NCI-H2107 treated with DMSO at 0.1 percent for 48 hours (cell line): ENCODE measurements at regions not wholly inside any gene's neighbourhood (a gene's known extent, or its start where the extent isn't known, plus 50 kb on each side); places are given as distances from the start of the nearest gene placed in this dataset.
"Not testable (repeated sequence)": the region's sequence is repeated elsewhere in the genome, so short reads cannot be mapped to it uniquely, and the experiment has no call there.

Experiments used
- DNase-seq: peaks from one replicate; lab custom pipeline; 2025; ENCODE audit not compliant: unreplicated experiment; lab: John Stamatoyannopoulos, UW

DNA sequence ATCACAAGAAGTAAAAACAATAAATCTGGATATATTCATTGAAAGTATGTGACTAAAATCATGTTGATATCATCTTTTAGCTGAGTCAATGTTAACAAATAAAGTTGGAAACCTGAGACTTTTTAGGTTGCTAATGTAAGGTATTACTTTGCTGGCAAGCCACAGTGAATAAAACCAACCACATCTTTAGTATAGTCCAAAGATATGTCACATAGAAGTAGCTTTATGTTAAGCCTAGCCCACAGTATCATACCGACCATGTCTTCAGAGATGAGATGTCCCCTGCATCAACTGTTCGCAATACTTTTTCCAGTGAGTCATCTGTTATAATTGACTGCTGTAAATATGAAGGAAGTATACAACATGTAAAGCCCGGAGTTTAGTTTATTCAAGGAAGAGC, 107.6 kb upstream of the MCHR2 start:
- no peak for DNase-seq

- DNase-seq, result no peak
Observed at GRCh38 chr6:100100776-100101175, 106.8 kb upstream of the MCHR2 start.

DNA sequence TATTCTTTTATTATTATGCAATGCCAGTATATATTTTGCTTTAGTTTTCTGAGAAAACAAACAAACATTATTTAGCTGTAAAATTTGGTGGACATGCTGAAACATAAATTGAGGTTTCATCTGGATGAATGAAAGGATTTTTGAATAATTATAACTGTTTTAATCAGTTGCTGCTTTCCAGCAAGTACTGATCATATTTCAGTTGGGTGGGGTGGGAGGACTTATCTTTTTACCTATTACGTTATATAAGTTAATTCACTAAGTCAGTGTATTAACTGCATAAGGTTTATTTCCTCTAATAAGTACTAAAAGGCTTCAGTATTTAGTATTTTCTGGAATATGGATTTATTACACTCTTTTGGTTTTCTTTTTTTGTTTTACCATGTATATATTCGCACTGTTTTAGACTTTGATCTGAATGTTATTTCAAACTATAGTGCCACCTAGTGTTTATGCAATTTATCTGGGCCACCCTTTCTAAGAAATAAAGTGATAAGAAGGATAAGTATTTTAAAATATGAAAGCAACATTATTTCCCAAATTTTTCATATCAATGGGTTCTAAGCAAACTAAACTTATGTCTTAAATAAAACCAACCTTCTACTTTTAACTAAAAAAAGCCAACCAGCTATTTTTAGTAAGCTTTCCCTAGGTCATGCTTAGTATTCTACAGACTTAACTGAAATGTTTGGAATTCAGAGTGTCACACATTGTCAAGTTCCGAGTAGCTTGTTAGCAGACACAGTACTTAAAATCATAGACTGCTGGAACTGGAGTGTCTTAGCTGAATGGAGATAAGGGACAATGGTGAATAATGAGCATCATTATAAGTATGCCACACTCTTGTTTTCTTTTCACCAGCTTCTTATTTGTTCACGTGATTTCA, 105.4 kb upstream of the MCHR2 start:
- peak; percentile 38 for DNase-seq

- DNase-seq, result no peak
Observed at GRCh38 chr6:100096936-100097335, 102.9 kb upstream of the MCHR2 start.

GRCh38 chr6:100096341-100096740, 102.3 kb upstream of the MCHR2 start:
- DNase-seq, result no peak

GRCh38 chr6:100093405-100093804, 99.4 kb upstream of the MCHR2 start:
- DNase-seq, result no peak

DNA sequence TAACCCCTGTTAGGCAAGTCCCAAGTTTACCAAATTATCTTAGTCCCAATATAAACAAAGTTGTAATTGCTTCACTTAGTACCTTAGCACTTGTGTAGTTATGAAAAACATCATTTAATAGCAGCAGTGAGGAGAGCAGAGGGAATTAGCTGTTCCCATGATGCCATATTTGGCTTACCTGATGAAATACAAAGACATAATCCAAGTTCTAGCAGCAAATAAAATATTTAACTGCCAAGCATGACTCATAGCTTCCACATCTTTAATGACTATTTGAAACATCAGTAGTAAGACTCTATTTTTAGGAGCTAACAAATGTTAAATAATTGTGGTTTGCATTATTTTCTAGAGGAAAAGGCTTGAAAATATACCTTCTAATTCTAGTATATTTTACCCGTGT, 94.0 kb upstream of the MCHR2 start:
- DNase-seq, result no peak

- DNase-seq, result no peak
Observed at GRCh38 chr6:100084991-100085364, 91.0 kb upstream of the MCHR2 start.

DNA sequence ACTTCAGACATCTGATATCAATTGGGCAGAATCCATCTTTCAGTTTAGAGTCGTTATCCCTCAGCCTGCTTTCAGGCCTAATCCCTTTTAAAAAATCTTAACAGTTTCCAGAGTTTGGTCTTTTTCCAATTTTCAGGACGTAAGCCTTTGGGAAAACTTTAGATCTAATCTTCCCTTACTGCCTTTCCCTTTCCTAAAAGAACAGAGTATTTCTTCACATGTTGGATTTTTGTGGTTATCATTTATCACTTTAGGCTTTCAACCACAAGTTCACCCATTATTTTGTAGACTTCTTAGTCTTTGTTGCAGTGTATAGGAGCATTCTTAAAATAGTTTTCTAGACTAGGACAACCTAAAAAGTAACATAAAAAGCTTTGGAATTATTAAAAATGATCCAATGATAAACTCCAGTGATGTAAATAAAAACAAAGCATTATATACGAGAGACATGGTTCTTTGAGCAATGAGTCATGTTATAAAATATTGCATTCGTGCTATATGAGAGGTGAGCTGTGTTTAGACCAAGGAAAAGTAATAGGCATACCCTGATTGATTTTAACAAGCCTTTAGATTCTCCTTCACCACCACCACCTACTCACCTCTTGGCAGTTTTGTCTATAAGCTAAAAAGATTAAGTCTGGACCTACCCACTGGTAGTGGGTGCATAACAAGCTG, 90.4 kb upstream of the MCHR2 start:
- DNase-seq, result no peak

DNA sequence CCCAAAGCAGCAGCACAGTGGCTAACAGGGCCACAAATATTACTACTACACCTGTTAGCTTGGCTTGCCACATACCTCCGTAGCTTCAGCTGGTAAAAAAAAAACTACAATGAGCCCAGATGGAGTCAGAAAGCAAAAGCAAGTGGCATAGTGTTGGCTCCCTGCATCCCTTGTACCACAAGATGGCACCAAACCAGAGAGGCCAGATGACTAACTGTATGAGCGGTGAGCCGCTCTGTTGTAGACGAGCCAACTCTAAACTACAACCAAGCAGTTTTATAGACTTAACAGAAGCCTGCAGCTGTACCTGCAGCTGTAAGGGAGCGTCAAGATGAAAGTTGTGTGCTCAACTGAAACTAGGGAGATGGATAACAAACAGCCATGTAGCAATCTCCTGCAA, 84.5 kb upstream of the MCHR2 start:
- DNase-seq, result no peak

DNA sequence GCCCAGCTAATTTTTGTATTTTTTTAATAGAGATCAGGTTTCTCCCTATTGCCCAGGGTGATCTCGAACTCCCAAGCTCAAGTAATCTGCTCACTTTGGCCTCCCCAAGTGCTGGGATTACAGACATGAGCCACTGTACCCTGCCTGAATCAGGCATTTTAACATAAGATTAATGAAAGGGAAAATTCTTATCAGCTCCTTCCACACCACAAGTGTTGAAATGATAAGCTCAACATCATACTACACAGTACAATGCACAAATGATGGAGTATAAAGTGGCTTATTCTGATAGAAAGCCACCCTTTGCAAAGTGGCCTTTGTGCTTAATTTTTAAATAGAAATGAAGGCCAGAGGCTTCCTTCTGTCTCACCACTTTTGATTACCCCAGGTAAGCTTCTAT, 71.3 kb upstream of the MCHR2 start:
- DNase-seq, result no peak

DNA sequence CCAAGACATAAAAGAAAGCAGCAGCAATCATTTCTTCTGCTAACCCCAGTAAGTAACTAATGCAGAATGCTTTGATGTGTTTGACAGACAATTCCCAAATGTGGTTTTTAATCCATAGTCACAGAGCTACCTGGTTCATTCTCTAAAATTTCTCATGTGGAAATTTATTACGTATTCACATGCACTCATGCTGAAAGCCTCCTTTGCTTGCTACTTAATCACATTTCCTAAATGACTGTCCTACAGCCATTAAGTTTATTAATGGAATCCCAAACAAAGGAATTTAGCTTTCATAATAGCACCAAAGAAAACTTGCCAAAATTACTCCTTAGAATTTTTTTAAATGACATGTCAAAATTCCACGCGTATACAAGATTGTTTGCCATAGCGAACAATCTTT, 68.6 kb upstream of the MCHR2 start:
- DNase-seq, result no peak

GRCh38 chr6:100057941-100058340, 63.9 kb upstream of the MCHR2 start:
- no peak for DNase-seq

DNA sequence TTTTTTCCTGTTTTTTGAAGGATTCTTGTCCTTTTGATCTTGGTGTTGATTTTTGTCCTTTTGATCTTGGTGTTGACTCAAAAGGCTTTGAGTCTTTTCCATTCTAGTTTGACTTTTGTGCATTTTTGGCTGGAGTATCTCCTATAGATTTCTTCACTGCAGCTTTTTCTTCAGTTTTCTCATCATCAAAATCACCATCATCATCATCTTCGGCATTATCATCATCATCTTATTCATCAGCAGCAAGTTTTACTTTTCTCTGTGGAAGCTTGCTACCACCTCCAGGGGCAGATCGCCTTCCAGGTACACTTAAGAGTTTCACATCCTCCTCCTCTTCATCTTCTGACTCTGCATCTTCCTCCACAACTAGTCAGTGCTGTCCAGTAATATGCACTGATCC, 56.5 kb upstream of the MCHR2 start:
- DNase-seq, result no peak

GRCh38 chr6:100043961-100044360, 49.9 kb upstream of the MCHR2 start:
- DNase-seq, result not testable (repeated sequence)
